Fibroblast of pulmonary artery (primary cell): ENCODE measurements at regions not wholly inside any gene's neighbourhood (a gene's known extent, or its start where the extent isn't known, plus 50 kb on each side); places are given as distances from the start of the nearest gene placed in this dataset.
"Not testable (repeated sequence)": the region's sequence is repeated elsewhere in the genome, so short reads cannot be mapped to it uniquely, and the experiment has no call there.

Source experiments
- DNase-seq: peaks from one replicate; pipeline ENCODE4 v3.0.0-alpha.2; 2010; ENCODE audit warnings: low read depth
- H3K4me3 ChIP-seq: replicated peaks from 2 replicates; pipeline ENCODE4 v1.5.1; 2011; ENCODE audit warnings: low read depth, mild to moderate bottlenecking, control low read depth, low read length, moderate library complexity
- CTCF ChIP-seq: IDR thresholded peaks from 2 replicates; pipeline ENCODE4 v1.5.1; 2011; ENCODE audit warnings: mild to moderate bottlenecking, control low read depth, low read length, inconsistent platforms; ENCODE audit errors: missing control alignments

DNA sequence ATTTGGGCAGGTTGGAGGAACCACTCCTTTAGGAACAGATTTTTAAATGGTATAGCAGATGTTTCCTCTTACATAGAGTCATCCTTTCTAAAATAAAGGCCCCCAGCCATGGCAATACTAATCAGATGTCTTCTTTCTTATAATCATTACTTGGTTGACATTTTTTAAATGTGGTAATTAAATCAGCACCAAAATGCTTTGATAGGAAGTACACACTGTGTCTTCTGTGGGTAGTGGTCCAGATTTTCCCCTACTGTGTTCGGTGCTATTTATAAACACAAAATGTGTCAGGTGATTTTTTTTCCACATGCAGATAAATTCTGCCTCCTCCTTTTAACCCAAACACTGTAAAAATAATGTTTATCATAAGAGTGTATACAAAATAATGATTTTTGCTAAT, 200.9 kb upstream of the DTNA start:
- no peak overlapping the region for H3K4me3 ChIP-seq
- TF ChIP-seq CTCF: no peak
- DNase-seq: no peak

- DNase-seq: no peak
- no peak for TF ChIP-seq CTCF
- no peak overlapping the region for H3K4me3 ChIP-seq
Measured at GRCh38 chr18:34509879-34510586, 200.1 kb upstream of the DTNA start.

DNA sequence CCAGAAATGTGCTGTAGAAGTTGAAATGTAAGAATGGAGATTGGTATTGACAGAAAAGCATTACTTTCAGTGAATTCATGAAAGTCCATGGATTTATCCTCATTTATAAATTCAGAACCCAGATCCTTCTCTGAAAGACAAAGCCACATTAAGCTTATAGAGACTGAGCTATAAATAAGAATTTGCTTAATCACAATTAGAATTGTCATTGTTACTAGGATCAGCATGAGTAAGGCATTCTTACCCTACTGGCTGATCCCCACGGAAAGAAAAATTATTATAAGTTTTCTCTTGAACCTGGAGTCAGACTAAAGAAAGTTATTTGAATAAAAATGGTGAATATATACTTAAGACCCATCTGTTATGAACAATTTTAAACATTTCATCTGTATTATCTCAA, 199.2 kb upstream of the DTNA start:
- no peak for TF ChIP-seq CTCF
- no peak overlapping the region for H3K4me3 ChIP-seq
- no peak for DNase-seq

DNA sequence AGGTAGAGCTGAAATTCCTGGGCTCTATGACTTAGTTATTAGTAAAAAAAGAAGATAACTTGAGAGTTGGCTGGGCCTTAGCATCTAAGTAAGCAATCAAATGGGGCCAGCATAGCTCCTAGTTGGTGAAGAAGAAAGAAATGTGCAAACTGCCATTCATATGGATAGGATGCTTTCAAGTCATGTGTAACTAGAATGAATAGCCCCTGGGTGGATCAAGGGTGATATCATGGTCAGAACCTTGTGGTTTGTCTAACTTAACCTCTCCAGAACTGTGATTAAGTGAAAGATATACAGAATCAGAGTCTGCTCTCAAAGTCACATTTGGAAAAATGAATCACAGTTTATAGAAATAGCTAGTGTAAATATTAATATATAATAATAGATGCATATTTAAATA, 198.7 kb upstream of the DTNA start:
- DNase-seq: no peak
- no peak overlapping the region for H3K4me3 ChIP-seq
- no peak for TF ChIP-seq CTCF

DNA sequence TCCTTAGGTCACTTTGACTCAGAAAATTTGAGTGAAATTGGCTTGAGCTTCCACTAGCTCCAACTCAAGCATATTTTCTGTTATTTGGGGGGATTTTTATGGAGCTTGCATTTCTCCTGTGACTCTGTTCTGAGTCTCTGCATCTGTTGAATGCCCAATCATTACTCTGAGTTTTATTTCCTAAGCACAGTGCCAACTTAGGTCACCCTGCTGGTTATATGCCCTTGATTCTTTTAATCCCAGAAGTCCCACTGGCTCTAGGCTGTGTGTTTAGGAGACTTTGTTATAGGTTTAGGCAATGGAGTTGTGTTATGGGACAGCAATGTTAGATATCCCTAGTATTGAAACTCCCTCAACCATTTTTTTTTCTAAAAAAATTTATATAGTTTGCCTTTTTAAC, 198.2 kb upstream of the DTNA start:
- TF ChIP-seq CTCF: no peak
- H3K4me3 ChIP-seq: no peak overlapping the region
- DNase-seq: no peak

- no peak overlapping the region for H3K4me3 ChIP-seq
- no peak for DNase-seq
- no peak for TF ChIP-seq CTCF
Measured at GRCh38 chr18:34514238-34514637, 195.9 kb upstream of the DTNA start.

DNA sequence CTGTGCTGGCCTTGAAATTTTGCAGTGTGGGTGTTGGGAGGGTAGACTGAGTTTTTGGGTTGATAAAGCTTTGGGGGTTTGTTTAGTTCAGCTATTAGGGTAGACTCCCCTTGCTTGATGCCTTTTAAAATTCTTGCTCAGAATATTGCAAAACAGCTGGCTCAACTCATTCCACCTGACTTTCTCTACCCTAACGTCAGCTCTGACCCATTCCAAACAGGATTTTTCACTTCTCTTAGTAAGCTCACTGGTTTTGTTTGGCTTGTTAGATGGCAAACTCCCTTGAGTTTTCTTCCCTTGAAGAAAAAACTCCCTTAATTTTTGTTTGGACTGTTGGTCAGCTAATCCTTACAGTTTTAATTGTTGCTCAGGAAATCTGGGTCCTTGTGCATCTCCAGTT, 195.1 kb upstream of the DTNA start:
- TF ChIP-seq CTCF: no peak
- H3K4me3 ChIP-seq: no peak overlapping the region
- DNase-seq: no peak

DNA sequence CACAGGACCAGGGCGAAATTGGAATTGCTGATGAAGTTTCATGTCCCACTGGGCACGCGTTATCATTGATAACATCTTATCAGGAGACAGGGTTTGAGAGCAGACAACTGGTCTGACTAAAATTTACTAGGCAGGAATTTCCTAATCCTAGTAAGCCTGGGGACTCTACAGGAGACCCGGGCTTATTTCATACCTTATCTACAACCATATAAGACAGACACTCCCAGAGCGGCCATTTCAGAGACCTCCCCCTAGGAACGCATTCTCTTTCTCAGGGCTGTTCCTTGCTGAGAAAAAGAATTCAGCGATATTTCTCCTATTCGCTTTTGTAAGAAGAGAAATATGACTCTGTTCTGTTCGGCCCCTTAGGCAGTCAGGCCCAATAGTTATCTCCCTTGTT, 193.7 kb upstream of the DTNA start:
- H3K4me3 ChIP-seq, DNase-seq: not testable (repeated sequence)

GRCh38 chr18:34516996-34517395, 193.1 kb upstream of the DTNA start:
- H3K4me3 ChIP-seq, DNase-seq: not testable (repeated sequence)
